K562 (cell line): ENCODE measurements at regions not wholly inside any gene's neighbourhood (a gene's known extent, or its start where the extent isn't known, plus 50 kb on each side); places are given as distances from the start of the nearest gene placed in this dataset.

Experiments used
- ATAC-seq: fragments of 200-7000 bp; cut with Tn5 transposase; 3 replicates; pipeline ENCODE4 v1.9.1; 2020; ENCODE audit warnings: moderate library complexity
- BruUV-seq: library from RNA; stranded (reverse); fragments of 400-500 nt; replicated peaks from 2 replicates; lab custom pipeline; 2021; lab: Mats Ljungman, UMichigan
- CTCF ChIA-PET: fragments of 300-600 bp; formaldehyde crosslinking; extraction: SDS; loops from one replicate; lab custom pipeline; 2021; ENCODE audit warnings: low intra/inter-chr PET ratio; lab: Yijun Ruan, JAX
- POLR2A ChIA-PET: fragments of 300-600, 350-650 bp; sonication (Branson Sonifier 250); formaldehyde crosslinking; extraction: SDS; loops from one replicate; lab custom pipeline; 2021; ENCODE audit warnings: antibody characterized with exemption, inconsistent platforms; lab: Yijun Ruan, JAX
- DNase-seq, 4 experiments: peaks; one replicate each; pipeline versions ENCODE4 v3.0.0 to v3.0.0-alpha.2; 2011 to 2018; ENCODE audit warnings: low spot score in 3 of 4, mixed read lengths in 3 of 4; ENCODE audit errors: extremely low read depth in 1 of 4
- FAIRE-seq: peaks from 2 replicates; lab custom pipeline; 2011; peaks lifted over from hg19 to GRCh38; lab: Jason Lieb, UNC
- H2AFZ ChIP-seq: 2 replicates; pipeline ENCODE4 v1.6.0; 2011; ENCODE audit warnings: low read depth, low read length, control low read depth, inconsistent platforms
- H3K27ac ChIP-seq: fragments of 200-600 bp; 3 replicates; pipeline ENCODE4 v1.8.0; 2011; ENCODE audit warnings: low read depth, mild to moderate bottlenecking, control low read depth, inconsistent platforms, low read length, moderate library complexity, mixed read lengths; ENCODE audit errors: extremely low read depth
- H3K27me3 ChIP-seq, 2 experiments: fragments of 300-600 bp in 1 of 2; 2 replicates in 1 of 2; 3 replicates in 1 of 2; pipeline versions ENCODE4 v1.6.0 to v1.8.0; 2011; ENCODE audit warnings: inconsistent platforms in 2 of 2, low read length in 2 of 2, mild to moderate bottlenecking in 1 of 2, mixed read lengths in 1 of 2, moderate library complexity in 1 of 2; ENCODE audit not compliant: control insufficient read depth in 2 of 2, insufficient read depth in 2 of 2
- H3K36me3 ChIP-seq: fragments of 300-600 bp; 3 replicates; pipeline ENCODE4 v1.8.0; 2011; ENCODE audit warnings: mild to moderate bottlenecking, low read length, inconsistent platforms; ENCODE audit not compliant: control insufficient read depth, insufficient read depth
- H3K4me1 ChIP-seq, 2 experiments: fragments of 200-600 bp in 1 of 2; replicated peaks in 1 of 2; 2 replicates in 1 of 2; 3 replicates in 1 of 2; pipeline versions ENCODE4 v1.5.1 to v1.8.0; 2011; ENCODE audit warnings: inconsistent platforms in 2 of 2, low read length in 2 of 2, mild to moderate bottlenecking in 1 of 2, mixed read lengths in 1 of 2, moderate library complexity in 1 of 2; ENCODE audit not compliant: control insufficient read depth in 2 of 2, insufficient read depth in 2 of 2
- H3K4me2 ChIP-seq: 2 replicates; pipeline ENCODE4 v1.6.1; 2011; ENCODE audit warnings: low read length, control low read depth, inconsistent platforms, mixed read lengths; ENCODE audit not compliant: insufficient read depth
- H3K4me3 ChIP-seq: fragments of 200-600 bp; sonication (generic), shearing (Covaris generic); 2 replicates; pipeline ENCODE4 v1.5.1; 2016; ENCODE audit warnings: control low read depth, inconsistent platforms
- H3K79me2 ChIP-seq: fragments of 200-600 bp; 3 replicates; pipeline ENCODE4 v1.8.0; 2011; ENCODE audit warnings: low read length, inconsistent platforms; ENCODE audit not compliant: control insufficient read depth, insufficient read depth
- H3K9ac ChIP-seq, 2 experiments: 2 replicates each; pipeline versions ENCODE4 v1.6.0 to v1.6.1; 2011; ENCODE audit warnings: low read depth in 2 of 2, low read length in 2 of 2, control low read depth in 1 of 2, inconsistent platforms in 1 of 2, mild to moderate bottlenecking in 1 of 2, mixed read lengths in 1 of 2; ENCODE audit not compliant: insufficient read depth in 1 of 2
- H3K9me1 ChIP-seq: one replicate; pipeline ENCODE4 v1.6.0; 2011; ENCODE audit warnings: inconsistent platforms, mild to moderate bottlenecking, low read length, moderate library complexity; ENCODE audit not compliant: control insufficient read depth, insufficient read depth
- H3K9me3 ChIP-seq: replicated peaks from 2 replicates; pipeline ENCODE4 v1.5.1; 2011; ENCODE audit warnings: low read depth, low read length, inconsistent platforms; ENCODE audit not compliant: control insufficient read depth, insufficient read depth
- H4K20me1 ChIP-seq: replicated peaks from 2 replicates; pipeline ENCODE4 v1.6.1; 2011; ENCODE audit warnings: low read length, inconsistent platforms, mixed read lengths; ENCODE audit not compliant: control insufficient read depth, insufficient read depth
- ARID2 ChIP-seq: fragments of 450-650 bp; IDR thresholded peaks from 2 replicates; pipeline ENCODE4 v1.6.1; 2017; ENCODE audit warnings: antibody characterized with exemption, mild to moderate bottlenecking
- DIDO1 ChIP-seq: fragments of 450-650 bp; IDR thresholded peaks from 2 replicates; pipeline ENCODE4 v1.6.1; 2016; ENCODE audit warnings: low read depth, missing biosample characterization, missing genetic modification characterization
- ELF1 ChIP-seq: fragments of 200-800 bp; sonication (Bioruptor generic); IDR thresholded peaks from 2 replicates; pipeline ENCODE4 v1.6.1; 2016; ENCODE audit warnings: missing genetic modification characterization, missing compliant biosample characterization
- HNRNPH1 ChIP-seq: fragments of 200-400 bp; formaldehyde crosslinking; optimal IDR thresholded peaks from 2 replicates; pipeline ENCODE3; 2017; ENCODE audit warnings: low read depth, mild to moderate bottlenecking, low read length, moderate library complexity
- NR2F6 ChIP-seq: fragments of 450-650 bp; formaldehyde crosslinking; IDR thresholded peaks from 2 replicates; pipeline ENCODE4 v1.4.0; 2020; ENCODE audit warnings: mild to moderate bottlenecking
- PCBP2 ChIP-seq: fragments of 200-400 bp; formaldehyde crosslinking; IDR thresholded peaks from 2 replicates; pipeline ENCODE4 v1.6.1; 2018; ENCODE audit warnings: low read length, low read depth, mild to moderate bottlenecking, moderate library complexity; ENCODE audit not compliant: poor library complexity, severe bottlenecking
- POLR2H ChIP-seq: IDR thresholded peaks from 2 replicates; pipeline ENCODE4 v1.6.1; 2016; ENCODE audit warnings: missing genetic modification characterization, low read depth, mild to moderate bottlenecking, control low read depth, missing compliant biosample characterization, moderate library complexity
- SMAD2 ChIP-seq: fragments of 150-350 bp; IDR thresholded peaks from 2 replicates; pipeline ENCODE4 v1.6.1; 2014; ENCODE audit warnings: low read depth, mild to moderate bottlenecking, low read length
- SP1 ChIP-seq: sonication (generic); formaldehyde crosslinking; IDR thresholded peaks from 2 replicates; pipeline ENCODE4 v1.8.1; 2022; ENCODE audit warnings: mild to moderate bottlenecking, missing genetic modification reagents
- SREBF1 ChIP-seq: fragments of 150-350 bp; IDR thresholded peaks from 2 replicates; pipeline ENCODE4 v1.6.1; 2014; ENCODE audit warnings: antibody characterized with exemption, low read depth, low read length, borderline replicate concordance
- ZBTB11 ChIP-seq, 3 experiments: fragments of 200-800 bp in 1 of 3; fragments of 250-450 bp in 1 of 3; fragments of 450-650 bp in 1 of 3; sonication (Bioruptor Pico) in 1 of 3; sonication (Bioruptor generic) in 1 of 3; formaldehyde crosslinking in 1 of 3; IDR thresholded peaks; 2 replicates each; pipeline versions ENCODE4 v1.6.1 to v1.8.0; 2016 to 2022; ENCODE audit warnings: mild to moderate bottlenecking in 2 of 3, missing genetic modification characterization in 2 of 3, missing compliant biosample characterization in 1 of 3, moderate library complexity in 1 of 3
- ZNF124 ChIP-seq: sonication (generic); formaldehyde crosslinking; IDR thresholded peaks from 2 replicates; pipeline ENCODE4 v1.8.1; 2022; ENCODE audit warnings: missing genetic modification reagents
- ZNF324 ChIP-seq: fragments of 250-450 bp; sonication (Bioruptor Pico); IDR thresholded peaks from 2 replicates; pipeline ENCODE4 v1.4.0; 2020; ENCODE audit warnings: mild to moderate bottlenecking
- ZNF766 ChIP-seq: fragments of 200-800 bp; sonication (Bioruptor generic); conservative IDR thresholded peaks from 2 replicates; pipeline ENCODE4 v1.6.1; 2016; ENCODE audit warnings: missing genetic modification characterization, missing compliant biosample characterization
- whole genome bisulfite sequencing: fragments of 100-300 bp; shearing (Covaris generic); methylation state at CpG from one replicate; pipeline ENCODE4 v1.1.6; 2016; ENCODE audit warnings: low coverage, mixed read lengths; ENCODE audit not compliant: insufficient coverage; ENCODE audit errors: missing lambda C conversion rate; 5-methylcytosine and 5-hydroxymethylcytosine counted together
- in situ Hi-C: fragments of 300-500 bp; cut with MboI; formaldehyde crosslinking; loops from 4 replicates; pipeline ENCODE4 v1.15.0; 2018; ENCODE audit warnings: inconsistent platforms, mixed read lengths
- intact Hi-C: fragments of 100-400 bp; cut with micrococcal nuclease; formaldehyde crosslinking; loops from 2 replicates; pipeline ENCODE4 v1.14.2; 2022
- TF ChIP-seq, protein P1 (sequence below): sonication (generic); formaldehyde crosslinking; IDR thresholded peaks from 2 replicates; pipeline ENCODE4 v1.8.0; 2022; ENCODE audit warnings: mild to moderate bottlenecking, missing genetic modification reagents

DNA sequence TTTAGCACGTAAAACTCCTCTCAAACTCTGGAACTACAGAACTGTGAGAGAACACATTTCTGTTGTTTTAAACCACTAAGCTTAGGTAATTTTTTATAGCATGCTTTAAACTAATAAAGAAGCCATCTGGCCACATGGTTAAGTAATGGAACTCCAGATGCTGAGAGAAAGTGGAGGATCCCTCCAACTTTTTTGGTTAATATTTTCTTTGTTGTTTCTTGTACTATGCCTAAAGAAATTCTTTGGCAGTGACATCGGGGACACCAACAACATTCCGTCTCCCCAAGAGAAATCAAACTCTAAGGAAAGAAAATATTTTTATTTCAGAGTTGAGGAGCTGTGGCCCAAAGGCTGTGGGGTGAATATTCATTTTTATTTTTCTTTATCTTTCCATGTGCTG is 734.8 kb upstream of the CDH9 start:
- 0% methylated on average over 3 of the region's 3 CpGs for WGBS
- no peaks in the 10 kb centered on the region for H4K20me1 ChIP-seq
- BruUV-seq: no TSS peak
- H3K36me3 ChIP-seq: no peaks in the 10 kb centered on the region
- ATAC-seq (no peak), FAIRE-seq (no peak), DNase-seq (no peak)
- TF ChIP-seq ZNF324 (CRISPR knock-in tag) (no peak), SREBF1 (no peak), DIDO1 (tag) (no peak), ARID2 (no peak), NR2F6 (CRISPR knock-in tag) (no peak), POLR2H (tag) (no peak), ZNF766 (CRISPR knock-in tag) (no peak), ELF1 (tag) (no peak), SMAD2 (no peak), HNRNPH1 (no peak), ZNF124 (no peak), SP1 (no peak), ZBTB11 (CRISPR knock-in tag; IDR thresholded peaks at IDR 0.05) (no peak), PCBP2 (no peak)
- TF ChIP-seq, protein P1, sequence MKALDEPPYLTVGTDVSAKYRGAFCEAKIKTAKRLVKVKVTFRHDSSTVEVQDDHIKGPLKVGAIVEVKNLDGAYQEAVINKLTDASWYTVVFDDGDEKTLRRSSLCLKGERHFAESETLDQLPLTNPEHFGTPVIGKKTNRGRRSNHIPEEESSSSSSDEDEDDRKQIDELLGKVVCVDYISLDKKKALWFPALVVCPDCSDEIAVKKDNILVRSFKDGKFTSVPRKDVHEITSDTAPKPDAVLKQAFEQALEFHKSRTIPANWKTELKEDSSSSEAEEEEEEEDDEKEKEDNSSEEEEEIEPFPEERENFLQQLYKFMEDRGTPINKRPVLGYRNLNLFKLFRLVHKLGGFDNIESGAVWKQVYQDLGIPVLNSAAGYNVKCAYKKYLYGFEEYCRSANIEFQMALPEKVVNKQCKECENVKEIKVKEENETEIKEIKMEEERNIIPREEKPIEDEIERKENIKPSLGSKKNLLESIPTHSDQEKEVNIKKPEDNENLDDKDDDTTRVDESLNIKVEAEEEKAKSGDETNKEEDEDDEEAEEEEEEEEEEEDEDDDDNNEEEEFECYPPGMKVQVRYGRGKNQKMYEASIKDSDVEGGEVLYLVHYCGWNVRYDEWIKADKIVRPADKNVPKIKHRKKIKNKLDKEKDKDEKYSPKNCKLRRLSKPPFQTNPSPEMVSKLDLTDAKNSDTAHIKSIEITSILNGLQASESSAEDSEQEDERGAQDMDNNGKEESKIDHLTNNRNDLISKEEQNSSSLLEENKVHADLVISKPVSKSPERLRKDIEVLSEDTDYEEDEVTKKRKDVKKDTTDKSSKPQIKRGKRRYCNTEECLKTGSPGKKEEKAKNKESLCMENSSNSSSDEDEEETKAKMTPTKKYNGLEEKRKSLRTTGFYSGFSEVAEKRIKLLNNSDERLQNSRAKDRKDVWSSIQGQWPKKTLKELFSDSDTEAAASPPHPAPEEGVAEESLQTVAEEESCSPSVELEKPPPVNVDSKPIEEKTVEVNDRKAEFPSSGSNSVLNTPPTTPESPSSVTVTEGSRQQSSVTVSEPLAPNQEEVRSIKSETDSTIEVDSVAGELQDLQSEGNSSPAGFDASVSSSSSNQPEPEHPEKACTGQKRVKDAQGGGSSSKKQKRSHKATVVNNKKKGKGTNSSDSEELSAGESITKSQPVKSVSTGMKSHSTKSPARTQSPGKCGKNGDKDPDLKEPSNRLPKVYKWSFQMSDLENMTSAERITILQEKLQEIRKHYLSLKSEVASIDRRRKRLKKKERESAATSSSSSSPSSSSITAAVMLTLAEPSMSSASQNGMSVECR (CRISPR knock-in tag): no peak
- no peak overlapping the region for H3K4me3 ChIP-seq
- in situ Hi-C loops: loop anchor here (10.0 kb wide), 1 partner anchor 52 kb away; no protein-coding TSS in a partner anchor
- no peak overlapping the region for H3K9ac ChIP-seq
- ChIA-PET POLR2A (no interaction called here), CTCF (no interaction called here)
- intact Hi-C loops: no loop called here
- H3K4me1 ChIP-seq: no peaks in the 10 kb centered on the region
- no peaks in the 10 kb centered on the region for H3K79me2 ChIP-seq
- no peak overlapping the region for H3K27ac ChIP-seq
- no peak overlapping the region for H3K4me2 ChIP-seq
- H3K27me3 ChIP-seq: no peaks in the 10 kb centered on the region
- no peak overlapping the region for H2AFZ ChIP-seq
- no peaks in the 10 kb centered on the region for H3K9me1 ChIP-seq
- H3K9me3 ChIP-seq: no peaks in the 10 kb centered on the region
